Ishikawa (cell line): ENCODE measurements at regions not wholly inside any gene's neighbourhood (a gene's known extent, or its start where the extent isn't known, plus 50 kb on each side); places are given as distances from the start of the nearest gene placed in this dataset.

ENCODE experiments used
- RAD21 ChIP-seq: IDR thresholded peaks from 2 replicates; pipeline ENCODE4 v1.6.1; 2012; ENCODE audit warnings: low read depth
- REST ChIP-seq: IDR thresholded peaks from 2 replicates; pipeline ENCODE4 v1.6.1; 2012; ENCODE audit warnings: low read depth, mild to moderate bottlenecking

GRCh38 chr3:182007441-182007840, 295.7 kb downstream of the SOX2 start:
- no peak for TF ChIP-seq REST
- TF ChIP-seq RAD21: no peak
